ENCODE measurements at regions not wholly inside any gene's neighbourhood (a gene's known extent, or its start where the extent isn't known, plus 50 kb on each side); places are given as distances from the start of the nearest gene placed in this dataset.

GRCh38 chr2:226669905-226670304 lies 129.7 kb downstream of the IRS1 start:
- Histone ChIP-seq H3K4me3 (ENCODE audit: insufficient read depth in 1 of 2, low read depth in 1 of 2, low read length in 2 of 2) (no peak overlapping the region), H3K79me1 (replicated peaks; ENCODE audit: low read length, poor library complexity, severe bottlenecking) (no peaks in the 10 kb centered on the region), H3K4me2 (ENCODE audit: low read length, poor library complexity, severe bottlenecking) (no peak overlapping the region), H3K18ac (ENCODE audit: low read depth in 1 of 2, low read length in 2 of 2) (no peak overlapping the region), H2BK15ac (ENCODE audit: low read depth, poor library complexity, severe bottlenecking) (no peak overlapping the region), H3K36me3 (ENCODE audit: control insufficient read depth in 1 of 2, insufficient read depth in 2 of 2, low read depth in 1 of 2, low read length in 2 of 2) (no peaks in the 10 kb centered on the region), H2AK5ac (ENCODE audit: low read length, severe bottlenecking) (no peak overlapping the region), H3K14ac (ENCODE audit: low read length in 2 of 2) (no peak overlapping the region), H4K91ac (ENCODE audit: low read length) (no peak overlapping the region), H3K27me3 (ENCODE audit: control insufficient read depth in 1 of 2, insufficient read depth in 1 of 2, low read length in 2 of 2) (no peaks in the 10 kb centered on the region), H3K4me1 (ENCODE audit: control insufficient read depth, insufficient read depth, low read depth, low read length) (peaks cover 2% of the 10 kb centered on the region), H2BK5ac (ENCODE audit: low read depth, low read length, poor library complexity, severe bottlenecking) (no peak overlapping the region), H4K8ac (ENCODE audit: low read length) (no peak overlapping the region), H3K9ac (ENCODE audit: low read length) (no peak overlapping the region), H3K23ac (ENCODE audit: low read length in 2 of 2) (no peak overlapping the region), H3K9me3 (ENCODE audit: control insufficient read depth, low read length) (no peaks in the 10 kb centered on the region), H2BK12ac (ENCODE audit: low read length in 2 of 2) (no peak overlapping the region), H3K27ac (ENCODE audit: low read length, poor library complexity, severe bottlenecking) (no peak overlapping the region), H2BK120ac (ENCODE audit: low read depth, low read length) (no peak overlapping the region), H3K4ac (ENCODE audit: low read depth in 1 of 2, low read length in 2 of 2) (peak overlapping the region in 1 of 2 experiments; percentile 18), H2AFZ (ENCODE audit: low read depth, low read length) (no peak overlapping the region)
- DNase-seq: no peak
- 98% methylated on average over 2 of the region's 3 CpGs for WGBS

DNA sequence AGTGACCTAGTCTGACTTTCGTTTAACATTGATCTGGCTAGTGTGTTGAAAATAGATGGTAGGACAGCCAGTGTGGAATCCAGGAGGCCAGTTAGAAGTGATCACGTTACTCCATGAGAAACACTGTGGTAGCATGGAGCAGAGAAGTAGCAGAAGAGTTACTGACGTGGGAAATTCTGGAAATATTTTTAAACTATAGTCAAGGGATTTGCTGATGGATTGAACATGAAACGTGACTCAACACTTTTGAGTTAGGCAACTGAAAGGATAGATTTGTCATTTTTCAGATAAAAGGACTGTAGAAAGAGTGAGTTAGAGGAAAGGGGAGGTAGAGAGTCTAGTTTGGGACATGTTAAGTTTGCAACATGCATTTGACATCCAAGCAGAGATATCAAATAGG lies 130.4 kb downstream of the IRS1 start:
- Histone ChIP-seq H4K91ac (ENCODE audit: low read length) (no peak overlapping the region), H2BK15ac (ENCODE audit: low read depth, poor library complexity, severe bottlenecking) (no peak overlapping the region), H2AFZ (ENCODE audit: low read depth, low read length) (no peak overlapping the region)

GRCh38 chr2:226667736-226668135 lies 131.9 kb downstream of the IRS1 start:
- no peak for DNase-seq
- H3K36me3 ChIP-seq (ENCODE audit: control insufficient read depth in 1 of 2, insufficient read depth in 2 of 2, low read depth in 1 of 2, low read length in 2 of 2): no peaks in the 10 kb centered on the region
- no peak overlapping the region for H3K23ac ChIP-seq (ENCODE audit: low read length in 2 of 2)
- no peak overlapping the region for H3K18ac ChIP-seq (ENCODE audit: low read depth in 1 of 2, low read length in 2 of 2)
- H4K91ac ChIP-seq (ENCODE audit: low read length): no peak overlapping the region
- H3K14ac ChIP-seq (ENCODE audit: low read length in 2 of 2): no peak overlapping the region
- H3K27me3 ChIP-seq (ENCODE audit: control insufficient read depth in 1 of 2, insufficient read depth in 1 of 2, low read length in 2 of 2): no peaks in the 10 kb centered on the region
- H2BK5ac ChIP-seq (ENCODE audit: low read depth, low read length, poor library complexity, severe bottlenecking): no peak overlapping the region
- no peak overlapping the region for H2AK5ac ChIP-seq (ENCODE audit: low read length, severe bottlenecking)
- WGBS: 71% methylated on average over 4 of the region's 5 CpGs
- no peak overlapping the region for H4K8ac ChIP-seq (ENCODE audit: low read length)
- H3K4me2 ChIP-seq (ENCODE audit: low read length, poor library complexity, severe bottlenecking): no peak overlapping the region
- no peak overlapping the region for H2BK15ac ChIP-seq (ENCODE audit: low read depth, poor library complexity, severe bottlenecking)
- no peak overlapping the region for H3K4me3 ChIP-seq (ENCODE audit: insufficient read depth in 1 of 2, low read depth in 1 of 2, low read length in 2 of 2)
- no peaks in the 10 kb centered on the region for H3K9me3 ChIP-seq (ENCODE audit: control insufficient read depth, low read length)
- peak overlapping the region; percentile 14 to 21 for H2BK12ac ChIP-seq (ENCODE audit: low read length in 2 of 2)
- H2BK120ac ChIP-seq (ENCODE audit: low read depth, low read length): no peak overlapping the region
- no peak overlapping the region for H3K9ac ChIP-seq (ENCODE audit: low read length)
- no peak overlapping the region for H2AFZ ChIP-seq (ENCODE audit: low read depth, low read length)
- no peaks in the 10 kb centered on the region for H3K4me1 ChIP-seq (ENCODE audit: control insufficient read depth, insufficient read depth, low read depth, low read length)
- H3K79me1 ChIP-seq (replicated peaks; ENCODE audit: low read length, poor library complexity, severe bottlenecking): no peaks in the 10 kb centered on the region
- H3K27ac ChIP-seq (ENCODE audit: low read length, poor library complexity, severe bottlenecking): no peak overlapping the region
- H3K4ac ChIP-seq (ENCODE audit: low read depth in 1 of 2, low read length in 2 of 2): no peak overlapping the region

More for the DNA sequence above, 130.4 kb downstream of the IRS1 start:
- no peaks in the 10 kb centered on the region for H3K27me3 ChIP-seq (ENCODE audit: control insufficient read depth in 1 of 2, insufficient read depth in 1 of 2, low read length in 2 of 2)
- H2BK12ac ChIP-seq (ENCODE audit: low read length in 2 of 2): no peak overlapping the region
- H3K4me1 ChIP-seq (ENCODE audit: control insufficient read depth, insufficient read depth, low read depth, low read length): peaks cover 2% of the 10 kb centered on the region
- H3K9ac ChIP-seq (ENCODE audit: low read length): no peak overlapping the region
- DNase-seq: no peak
- H3K23ac ChIP-seq (ENCODE audit: low read length in 2 of 2): no peak overlapping the region
- no peak overlapping the region for H3K4me3 ChIP-seq (ENCODE audit: insufficient read depth in 1 of 2, low read depth in 1 of 2, low read length in 2 of 2)
- no peak overlapping the region for H3K18ac ChIP-seq (ENCODE audit: low read depth in 1 of 2, low read length in 2 of 2)
- H2AK5ac ChIP-seq (ENCODE audit: low read length, severe bottlenecking): no peak overlapping the region
- no peak overlapping the region for H3K4me2 ChIP-seq (ENCODE audit: low read length, poor library complexity, severe bottlenecking)
- no peak overlapping the region for H2BK120ac ChIP-seq (ENCODE audit: low read depth, low read length)
- no peak overlapping the region for H2BK5ac ChIP-seq (ENCODE audit: low read depth, low read length, poor library complexity, severe bottlenecking)
- H3K27ac ChIP-seq (ENCODE audit: low read length, poor library complexity, severe bottlenecking): no peak overlapping the region
- no peak overlapping the region for H3K14ac ChIP-seq (ENCODE audit: low read length in 2 of 2)
- H4K8ac ChIP-seq (ENCODE audit: low read length): no peak overlapping the region
- H3K79me1 ChIP-seq (replicated peaks; ENCODE audit: low read length, poor library complexity, severe bottlenecking): no peaks in the 10 kb centered on the region
- H3K36me3 ChIP-seq (ENCODE audit: control insufficient read depth in 1 of 2, insufficient read depth in 2 of 2, low read depth in 1 of 2, low read length in 2 of 2): no peaks in the 10 kb centered on the region
- 93% methylated on average over 4 of the region's 4 CpGs for WGBS
- no peak overlapping the region for H3K4ac ChIP-seq (ENCODE audit: low read depth in 1 of 2, low read length in 2 of 2)
- no peaks in the 10 kb centered on the region for H3K9me3 ChIP-seq (ENCODE audit: control insufficient read depth, low read length)

- Histone ChIP-seq H3K27ac (ENCODE audit: low read length, poor library complexity, severe bottlenecking) (no peak overlapping the region), H2AK5ac (ENCODE audit: low read length, severe bottlenecking) (no peak overlapping the region), H4K91ac (ENCODE audit: low read length) (no peak overlapping the region), H3K4ac (ENCODE audit: low read depth in 1 of 2, low read length in 2 of 2) (no peak overlapping the region), H3K4me3 (ENCODE audit: insufficient read depth in 1 of 2, low read depth in 1 of 2, low read length in 2 of 2) (no peak overlapping the region), H2BK5ac (ENCODE audit: low read depth, low read length, poor library complexity, severe bottlenecking) (no peak overlapping the region), H4K8ac (ENCODE audit: low read length) (no peak overlapping the region), H3K36me3 (ENCODE audit: control insufficient read depth in 1 of 2, insufficient read depth in 2 of 2, low read depth in 1 of 2, low read length in 2 of 2) (no peaks in the 10 kb centered on the region), H3K27me3 (ENCODE audit: control insufficient read depth in 1 of 2, insufficient read depth in 1 of 2, low read length in 2 of 2) (no peaks in the 10 kb centered on the region), H2BK12ac (ENCODE audit: low read length in 2 of 2) (no peak overlapping the region), H2BK120ac (ENCODE audit: low read depth, low read length) (no peak overlapping the region), H3K4me1 (ENCODE audit: control insufficient read depth, insufficient read depth, low read depth, low read length) (peaks cover 8% of the 10 kb centered on the region), H3K4me2 (ENCODE audit: low read length, poor library complexity, severe bottlenecking) (no peak overlapping the region), H3K9ac (ENCODE audit: low read length) (no peak overlapping the region), H2BK15ac (ENCODE audit: low read depth, poor library complexity, severe bottlenecking) (no peak overlapping the region), H2AFZ (ENCODE audit: low read depth, low read length) (no peak overlapping the region), H3K23ac (ENCODE audit: low read length in 2 of 2) (no peak overlapping the region), H3K18ac (ENCODE audit: low read depth in 1 of 2, low read length in 2 of 2) (no peak overlapping the region), H3K79me1 (replicated peaks; ENCODE audit: low read length, poor library complexity, severe bottlenecking) (no peaks in the 10 kb centered on the region), H3K9me3 (ENCODE audit: control insufficient read depth, low read length) (no peaks in the 10 kb centered on the region), H3K14ac (ENCODE audit: low read length in 2 of 2) (no peak overlapping the region)
- WGBS: 14% methylated on average over 1 of the region's 3 CpGs
- DNase-seq: no peak
Measured at GRCh38 chr2:226665306-226665831, 134.3 kb downstream of the IRS1 start.

All from mesenchymal stem cell (in vitro differentiated cells and primary cell).